ENCODE measurements at regions not wholly inside any gene's neighbourhood (a gene's known extent, or its start where the extent isn't known, plus 50 kb on each side); places are given as distances from the start of the nearest gene placed in this dataset.

DNA sequence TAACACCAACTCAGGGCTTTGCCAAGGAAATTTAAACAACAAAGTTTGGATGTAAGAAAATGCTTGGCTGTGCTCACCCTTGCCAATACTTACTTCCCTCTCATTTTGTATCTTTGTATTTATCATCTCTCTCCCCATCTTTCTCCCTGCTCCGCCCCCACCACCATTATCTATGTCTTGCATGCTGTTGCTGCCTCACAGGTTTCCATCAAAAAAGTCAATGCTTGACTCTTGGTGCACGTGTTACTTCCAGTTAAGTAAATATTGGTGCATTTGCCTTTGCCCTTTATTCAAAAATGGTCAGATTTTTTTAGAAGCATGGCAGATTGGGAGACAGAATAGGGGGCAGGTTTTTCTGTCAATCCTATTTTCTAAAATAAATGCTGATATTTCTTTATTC is 626.0 kb downstream of the ACTR3B start:
- no peak for TF ChIP-seq YY1 (IDR thresholded peaks at IDR 0.05; ENCODE audit: insufficient read depth, insufficient read length)
- TF ChIP-seq SUZ12 (IDR thresholded peaks at IDR 0.05; ENCODE audit: extremely low read depth, insufficient read depth, insufficient read length) = no peak
- no peak for TF ChIP-seq ZNF274 (IDR thresholded peaks at IDR 0.05; ENCODE audit: low read depth, low read length)

Data from NT2/D1 (cell line).